T-helper 9 cell (primary cell): ENCODE measurements at regions not wholly inside any gene's neighbourhood (a gene's known extent, or its start where the extent isn't known, plus 50 kb on each side); places are given as distances from the start of the nearest gene placed in this dataset.
"Not testable (repeated sequence)": the region's sequence is repeated elsewhere in the genome, so short reads cannot be mapped to it uniquely, and the experiment has no call there.

Experiments
- DNase-seq: peaks from one replicate; pipeline ENCODE4 v3.0.0-alpha.2; 2020

DNA sequence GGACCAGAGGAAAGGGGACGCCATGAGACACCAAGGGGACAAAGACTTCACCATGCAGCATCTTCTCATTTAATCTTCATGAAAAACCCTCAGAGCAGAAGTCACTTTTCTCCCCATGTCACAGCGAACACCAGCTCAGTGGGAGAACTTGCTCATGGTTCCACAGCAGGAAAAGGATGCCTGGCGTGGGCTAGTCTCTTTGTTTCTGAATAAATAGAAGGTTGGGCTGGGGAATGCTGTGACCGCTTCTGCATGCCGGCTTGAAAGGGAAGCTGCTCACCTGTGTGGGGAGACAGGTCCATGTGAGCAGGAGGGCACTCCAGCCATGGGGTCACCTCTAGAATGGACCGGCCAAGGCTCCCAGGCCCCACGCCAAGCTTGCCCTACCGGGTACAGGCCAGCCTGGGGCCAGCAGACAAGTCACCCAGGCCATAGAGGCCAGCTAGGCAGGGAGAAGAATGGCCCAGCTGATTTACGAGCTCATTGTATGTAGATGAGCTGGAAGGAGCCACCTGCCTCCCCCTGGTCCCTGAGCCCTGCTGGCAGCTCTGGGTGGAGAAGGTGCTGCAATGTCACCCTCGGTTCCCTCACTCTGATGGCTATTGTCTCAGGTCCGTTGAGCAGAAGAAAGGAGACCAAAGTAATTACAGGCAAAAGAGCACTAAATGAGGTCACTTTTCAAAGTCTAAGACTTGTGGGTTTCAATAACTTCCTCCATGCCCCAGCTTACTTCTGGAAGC is 82.0 kb upstream of the PDZD8 start:
- no peak for DNase-seq

DNA sequence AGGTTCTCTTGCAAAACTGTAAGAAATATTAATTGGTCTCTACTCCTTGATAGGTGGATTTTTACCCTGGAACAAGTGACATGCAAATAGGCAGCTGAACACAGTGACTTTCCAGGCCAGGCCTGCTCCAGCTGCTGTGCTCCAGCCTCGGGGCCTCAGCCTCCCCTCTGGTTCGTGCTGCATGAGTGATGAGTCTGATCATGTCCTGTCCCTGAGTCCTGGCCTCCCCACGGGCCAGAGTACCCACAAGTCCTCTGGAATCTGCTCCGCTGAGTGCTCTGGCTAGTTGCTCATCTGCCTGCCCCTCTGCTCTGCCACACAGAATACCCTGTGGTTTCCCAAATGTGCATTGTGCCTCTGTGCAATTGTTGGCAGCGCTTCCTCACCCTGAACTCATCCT is 80.1 kb upstream of the PDZD8 start:
- no peak for DNase-seq

DNA sequence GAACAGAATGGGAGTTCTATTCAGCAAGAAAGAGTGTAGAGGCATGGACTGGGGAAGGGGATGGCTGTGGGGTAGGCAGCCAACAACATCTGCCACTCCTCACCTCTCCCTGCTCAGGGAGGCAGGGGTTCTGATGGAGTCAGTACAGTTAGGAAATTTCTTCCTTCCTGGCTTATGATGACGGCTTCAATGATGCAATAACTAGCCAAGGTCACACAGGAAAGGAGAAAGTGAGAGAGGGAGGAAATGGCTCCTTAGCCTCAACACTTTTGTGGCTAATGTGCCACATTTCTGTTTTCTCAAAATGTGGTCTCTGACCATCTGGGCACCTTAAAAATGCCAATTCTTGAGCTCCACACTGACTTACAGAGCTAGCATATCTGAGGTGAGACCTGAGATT is 79.3 kb upstream of the PDZD8 start:
- DNase-seq = no peak

DNA sequence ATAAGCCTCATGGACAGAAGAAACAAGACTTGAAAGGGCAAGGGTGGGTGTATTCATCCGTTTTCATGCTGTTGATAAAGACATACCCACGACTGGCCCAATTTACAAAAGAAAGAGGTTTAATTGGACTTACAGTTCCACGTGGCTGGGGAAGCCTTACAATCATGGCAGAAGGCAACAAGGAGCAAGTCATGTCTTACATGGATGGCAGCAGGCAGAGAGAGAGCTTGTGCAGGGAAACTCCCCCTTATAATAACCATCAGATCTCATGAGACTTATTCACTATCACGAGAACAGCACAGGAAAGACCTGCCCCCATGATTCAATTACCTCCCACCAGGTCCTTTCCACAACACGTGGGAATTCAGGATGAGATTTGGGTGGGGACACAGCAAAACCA is 78.2 kb upstream of the PDZD8 start:
- DNase-seq = not testable (repeated sequence)

DNA sequence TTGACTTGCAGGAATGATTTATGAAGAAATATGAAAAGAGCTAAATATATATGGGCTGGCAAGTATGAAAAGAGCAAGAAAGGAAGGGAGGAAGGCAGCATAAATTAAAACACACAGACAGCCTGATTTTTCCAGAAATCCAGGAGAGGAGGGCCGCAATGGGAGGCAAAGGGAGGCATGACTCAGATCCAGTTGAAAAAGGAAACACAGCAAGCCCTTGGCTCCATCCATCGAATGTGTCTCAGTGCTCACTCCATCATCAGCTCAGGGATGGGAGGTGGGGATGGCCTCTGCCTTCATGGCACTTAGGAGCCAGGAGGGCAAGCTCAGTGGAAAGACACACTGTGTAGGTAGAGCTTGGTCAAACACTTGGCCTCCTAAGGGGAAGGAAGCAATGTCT is 75.7 kb upstream of the PDZD8 start:
- DNase-seq = no peak

DNA sequence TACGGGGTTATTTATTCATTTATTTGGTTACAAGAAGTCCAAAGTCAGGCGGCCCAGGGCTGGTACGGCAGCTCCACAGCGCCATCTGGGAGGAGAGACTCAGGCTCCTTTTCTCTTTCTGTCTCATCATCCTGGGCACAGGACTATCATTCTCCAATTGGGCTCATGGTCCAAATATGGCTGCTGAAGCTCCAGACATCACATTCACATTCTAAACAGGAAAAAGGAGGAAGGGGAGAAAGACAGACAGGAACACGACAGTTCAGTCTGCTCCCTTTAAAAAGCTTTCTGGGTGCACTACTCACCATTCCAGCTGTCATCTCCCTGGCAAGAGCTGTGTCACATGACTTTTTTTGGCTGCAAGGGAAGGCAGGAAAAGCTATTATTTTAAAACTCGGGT is 74.4 kb upstream of the PDZD8 start:
- DNase-seq = no peak

DNA sequence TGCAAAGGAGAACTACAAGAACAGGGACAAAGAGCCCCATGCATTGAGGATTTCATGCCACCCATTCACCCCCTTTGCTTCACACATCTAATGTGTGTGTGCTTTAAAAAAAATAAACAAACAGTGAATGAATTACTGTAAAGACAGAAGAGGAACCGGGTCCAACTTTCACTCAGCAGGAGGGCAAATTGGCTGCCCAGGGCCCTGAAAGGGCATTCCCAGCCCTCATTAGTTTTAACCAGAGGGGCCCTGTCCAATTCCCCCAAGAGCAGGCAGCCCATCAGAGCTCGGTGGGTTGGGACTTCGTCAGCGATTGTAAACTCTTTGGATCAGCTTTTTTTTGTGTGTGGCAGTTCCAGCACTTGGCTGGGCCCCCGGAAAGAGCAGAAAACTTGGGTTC is 73.6 kb upstream of the PDZD8 start:
- no peak for DNase-seq

DNA sequence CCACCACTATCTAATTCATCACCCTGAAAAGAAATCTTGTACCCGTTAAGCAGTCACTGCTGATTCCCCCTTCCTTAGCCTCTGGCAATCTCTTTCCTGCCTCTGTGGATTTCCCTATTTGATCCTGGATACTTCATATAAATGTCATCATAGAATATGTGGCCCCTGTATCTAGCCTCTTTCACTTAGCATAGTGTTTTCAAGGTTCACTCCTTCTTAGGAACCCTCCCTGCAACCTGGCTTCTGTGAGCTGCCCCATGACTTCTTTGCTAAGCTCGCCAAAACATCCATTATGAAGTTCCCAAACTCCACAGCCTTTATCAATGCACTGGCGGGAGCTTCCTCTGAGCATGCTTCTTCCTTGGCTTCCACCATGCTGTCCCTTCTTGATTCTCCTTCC is 70.8 kb upstream of the PDZD8 start:
- DNase-seq = no peak

DNA sequence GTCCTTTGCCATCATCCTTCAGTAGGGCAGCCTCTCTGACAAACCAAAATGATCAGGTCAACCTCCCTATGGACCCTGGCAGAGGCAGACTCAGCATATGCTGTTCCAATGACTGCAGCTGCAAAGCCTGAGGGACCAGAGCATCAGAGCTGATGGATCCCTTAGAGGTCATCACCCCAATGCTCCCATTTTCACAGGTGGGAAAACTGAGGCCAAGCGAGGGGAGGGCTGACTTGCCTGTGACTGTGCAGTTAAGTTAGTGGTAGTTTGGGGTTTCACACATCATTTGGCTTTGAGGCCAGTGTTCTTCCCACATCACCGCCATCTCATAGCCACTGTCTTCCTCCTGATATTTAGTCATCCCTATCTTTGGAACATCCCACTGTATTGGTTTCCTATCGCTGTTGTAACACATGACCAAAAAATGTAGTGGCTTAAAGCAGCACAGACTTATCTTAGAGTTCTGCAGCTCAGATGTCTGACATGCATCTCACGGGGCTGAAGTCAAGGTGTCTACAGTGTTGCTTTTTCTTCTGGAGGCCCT is 69.3 kb upstream of the PDZD8 start:
- no peak for DNase-seq

DNA sequence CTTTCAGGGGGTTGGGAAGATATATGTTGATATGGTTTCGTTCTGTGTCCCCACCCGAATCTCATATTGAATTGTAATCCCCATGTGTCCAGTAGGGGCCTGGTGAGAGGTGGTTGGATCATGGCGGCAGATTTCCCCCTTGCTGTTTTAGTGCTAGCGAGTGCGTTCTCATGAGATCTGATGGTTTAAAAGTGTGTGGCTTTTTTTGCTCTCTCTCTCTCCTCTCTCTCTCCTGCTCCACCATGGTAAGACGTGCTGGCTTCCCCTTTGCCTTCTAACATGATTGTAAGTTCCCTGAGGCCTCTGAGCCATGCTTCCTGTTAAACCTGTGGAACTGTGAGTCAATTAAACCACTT is 68.4 kb upstream of the PDZD8 start:
- no peak for DNase-seq

DNA sequence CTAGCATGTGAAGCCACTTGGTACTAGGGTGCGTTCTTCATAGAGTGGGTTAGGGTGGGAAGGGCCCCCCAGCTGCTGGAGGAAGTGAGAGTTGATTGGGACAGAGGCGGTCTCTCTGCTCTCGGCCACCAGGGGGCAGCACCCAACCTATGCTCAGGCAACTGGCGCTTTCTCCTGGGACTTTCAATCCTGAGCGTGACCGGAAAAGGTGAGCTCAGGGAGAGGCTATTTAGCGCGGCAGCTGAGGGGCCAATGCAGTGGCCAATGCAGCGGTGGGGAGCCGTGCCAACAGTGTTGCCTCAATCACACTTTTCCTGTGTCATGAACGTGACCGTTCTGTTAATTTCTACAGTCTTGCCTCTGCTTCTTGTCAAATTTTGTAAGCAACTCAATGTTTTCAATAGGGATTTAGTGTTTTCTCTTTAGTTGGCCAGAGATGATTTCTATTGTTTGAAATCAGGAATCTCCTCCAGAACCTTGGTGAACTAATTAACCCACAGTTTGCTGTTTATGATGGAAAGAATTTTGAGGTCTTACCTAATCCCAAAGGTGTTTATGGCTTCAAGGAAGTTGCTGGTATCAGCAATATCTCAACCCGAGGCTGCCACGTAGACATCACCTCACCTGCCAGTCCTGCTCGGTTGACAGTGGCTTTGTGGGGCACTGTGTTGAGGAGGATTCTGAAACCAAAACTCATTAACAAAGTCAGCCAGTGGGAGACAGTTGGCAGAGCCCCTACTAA is 67.9 kb upstream of the PDZD8 start:
- peak; percentile 45 for DNase-seq

DNA sequence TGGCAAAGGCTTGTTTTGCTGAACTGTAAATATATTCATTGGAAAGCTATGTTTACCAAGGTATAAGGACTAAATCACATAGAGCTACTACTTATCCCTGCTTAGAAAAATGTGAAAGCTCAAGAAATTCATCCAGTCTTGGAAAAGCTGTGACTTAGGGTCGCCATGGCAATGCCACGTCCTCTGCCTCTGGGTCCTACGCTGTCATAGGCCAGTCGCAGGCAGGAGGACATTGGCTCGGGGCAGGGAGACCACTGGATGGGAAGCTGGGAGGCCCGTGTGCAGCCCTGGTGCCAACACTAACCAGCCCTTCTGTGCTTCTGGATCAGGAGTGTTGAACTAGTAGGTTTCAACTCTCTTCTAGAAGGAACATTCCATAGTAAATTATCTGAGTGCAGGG is 67.3 kb upstream of the PDZD8 start:
- DNase-seq = no peak

DNA sequence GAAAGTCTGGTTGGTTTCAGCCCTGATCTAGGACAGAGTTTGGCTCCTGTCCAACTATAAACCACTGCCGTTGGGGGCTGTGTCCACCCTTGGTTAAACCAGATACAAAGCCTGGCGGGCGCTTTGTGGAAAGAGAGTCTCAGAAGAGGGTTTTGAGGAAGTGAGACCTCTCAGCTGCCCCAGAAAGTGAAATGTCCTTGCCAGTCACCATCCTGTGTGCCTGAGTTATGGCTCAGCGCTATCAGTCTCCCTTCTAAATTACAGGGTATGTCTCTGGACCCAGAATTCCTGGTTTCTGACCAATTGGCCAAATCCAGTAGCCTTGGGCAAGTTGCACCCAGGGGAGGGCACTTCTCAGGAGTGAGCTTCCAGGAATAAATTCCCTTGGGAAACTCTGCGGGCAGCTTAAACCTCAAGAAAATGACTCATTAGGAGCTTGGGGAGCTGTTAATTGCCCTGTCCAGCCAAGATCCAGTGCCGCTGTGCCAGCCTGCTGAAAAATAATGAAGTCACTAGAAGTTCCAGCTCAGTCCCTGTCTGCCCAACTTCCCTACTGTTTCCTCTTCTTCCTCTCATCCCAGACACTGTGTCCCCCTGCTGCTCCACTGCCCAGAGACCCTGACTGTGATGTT is 66.7 kb upstream of the PDZD8 start:
- no peak for DNase-seq

DNA sequence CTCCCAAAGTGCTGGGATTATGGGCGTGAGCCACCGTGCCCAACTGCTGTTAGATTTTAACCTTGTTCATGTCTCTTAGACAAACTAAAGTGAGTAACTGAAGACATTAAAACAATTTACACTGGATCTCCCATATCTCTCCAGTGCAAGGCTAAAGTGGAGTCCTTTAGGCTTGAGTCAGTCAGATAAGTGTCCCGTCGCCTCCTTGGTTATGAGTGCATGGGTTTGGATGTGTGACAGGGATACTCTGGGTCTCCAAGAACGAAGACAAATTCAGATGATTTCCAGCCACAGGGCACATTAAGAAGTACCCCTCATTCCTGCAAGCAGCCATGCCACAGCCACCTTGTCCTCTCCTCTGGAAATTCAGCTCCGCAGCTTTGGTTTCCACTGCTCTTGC is 66.1 kb upstream of the PDZD8 start:
- DNase-seq = no peak

DNA sequence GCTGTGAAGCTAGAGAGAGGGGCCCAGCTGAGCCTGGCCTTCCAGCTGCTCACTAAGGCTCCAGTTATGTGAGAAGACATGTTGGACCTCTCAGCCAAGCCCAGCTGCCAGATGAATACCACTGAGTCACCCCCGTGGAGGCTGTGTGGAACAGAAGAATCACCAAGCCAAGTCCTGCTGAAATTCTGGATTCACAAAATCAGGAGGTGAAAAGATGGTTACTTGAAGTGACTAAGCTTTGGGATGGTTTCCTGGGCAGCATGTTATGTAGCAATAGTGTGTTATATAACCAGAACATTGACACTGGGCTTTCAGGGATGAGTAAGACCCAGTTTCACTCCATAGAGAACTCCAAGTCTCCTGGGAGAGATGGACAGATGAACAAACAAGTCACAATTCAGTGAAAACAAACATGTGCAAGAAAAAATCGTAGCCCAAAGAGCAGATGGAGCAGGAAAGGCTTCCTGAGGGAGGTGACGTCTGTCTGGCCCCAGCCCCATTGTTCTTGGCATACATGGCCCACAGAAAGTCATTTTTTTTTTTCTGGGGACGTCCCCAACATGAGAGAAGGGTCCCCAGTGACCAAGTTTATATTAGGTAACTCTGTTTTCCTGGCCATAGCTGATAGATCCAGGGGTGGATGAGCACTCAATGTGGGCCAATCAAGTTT is 64.1 kb upstream of the PDZD8 start:
- no peak for DNase-seq

DNA sequence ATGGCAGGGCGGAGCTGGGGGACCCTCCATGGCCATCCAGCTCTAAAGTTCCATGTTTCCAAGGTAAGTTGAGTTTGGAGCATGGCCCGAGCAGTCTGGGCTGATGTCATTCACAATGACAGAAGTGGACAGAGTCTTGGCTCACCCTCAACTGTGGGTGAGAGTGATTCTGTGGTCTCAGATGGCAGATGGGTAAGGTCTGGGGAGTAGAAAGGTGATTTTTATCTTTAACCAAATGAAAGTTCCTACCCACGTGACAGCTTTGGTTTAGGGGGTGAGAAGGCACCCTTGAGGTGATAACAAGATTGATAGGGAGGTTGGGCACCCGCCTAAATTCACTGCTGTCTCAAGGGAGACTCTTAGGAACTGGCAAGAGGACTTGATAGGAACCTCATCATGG is 57.6 kb upstream of the PDZD8 start:
- DNase-seq = no peak

DNA sequence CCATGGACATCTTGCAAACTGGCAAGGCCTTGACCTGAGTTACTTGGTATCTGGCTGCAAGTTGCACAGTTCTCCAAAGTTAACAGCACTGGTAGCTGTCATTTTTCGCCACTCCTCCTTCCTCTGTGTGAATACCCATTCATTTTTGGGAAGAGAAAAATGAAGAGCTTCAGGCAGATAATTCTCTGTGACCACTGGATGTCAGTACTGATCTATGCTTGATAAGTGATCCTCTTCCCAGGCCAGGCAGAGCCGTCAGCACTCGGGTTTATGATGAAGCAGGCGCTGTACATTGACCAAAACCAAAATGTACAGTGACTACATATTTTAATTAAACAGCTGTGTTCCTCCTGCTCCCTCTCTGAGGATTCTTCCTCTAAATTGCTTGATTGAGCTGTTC is 55.9 kb upstream of the PDZD8 start:
- no peak for DNase-seq

DNA sequence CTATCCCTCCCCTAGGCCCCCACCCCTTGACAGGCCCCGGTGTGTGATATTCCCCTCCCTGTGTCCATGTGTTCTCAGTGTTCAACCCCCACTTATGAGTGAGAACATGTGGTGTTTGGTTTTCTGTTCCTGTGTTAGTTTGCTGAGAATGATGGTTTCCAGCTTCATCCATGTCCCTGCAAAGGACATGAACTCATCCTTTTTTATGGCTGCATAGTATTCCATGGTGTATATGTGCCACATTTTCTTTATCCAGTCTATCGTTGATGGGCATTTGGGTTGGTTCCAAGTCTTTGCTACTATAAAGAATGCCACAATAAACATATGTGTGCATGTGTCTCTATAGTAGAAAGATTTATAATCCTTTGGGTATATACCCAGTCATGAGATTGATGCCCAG is 55.3 kb upstream of the PDZD8 start:
- not testable (repeated sequence) for DNase-seq

DNA sequence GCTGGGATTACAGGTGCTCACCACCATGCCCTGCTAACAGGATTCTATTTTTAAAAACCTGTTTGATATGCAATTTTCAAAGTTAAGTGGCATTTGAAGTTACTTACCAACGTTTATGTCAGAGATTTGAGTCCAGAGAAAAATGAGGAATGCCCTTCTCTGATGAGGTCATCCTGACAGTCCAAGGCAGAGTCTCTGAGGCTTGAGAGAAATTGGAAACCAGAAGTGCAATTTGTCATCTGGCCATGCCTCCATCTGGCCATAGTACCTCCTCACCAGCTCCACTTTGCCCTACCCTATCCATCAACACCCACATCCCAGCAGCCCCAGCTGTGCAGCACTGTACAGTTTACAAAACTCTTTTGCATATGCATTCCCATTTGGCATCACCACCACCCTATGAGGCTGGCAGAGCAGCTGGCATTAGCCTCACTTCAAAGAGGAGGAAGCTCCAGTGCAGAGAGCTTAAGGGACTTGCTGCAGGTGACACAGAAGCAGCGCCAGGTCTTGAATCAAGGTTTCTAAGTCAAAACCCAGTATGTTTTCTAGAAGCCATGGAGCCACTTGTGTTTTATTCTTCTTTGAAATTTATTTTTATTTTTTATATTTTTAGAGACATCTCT is 54.5 kb upstream of the PDZD8 start:
- DNase-seq = no peak

DNA sequence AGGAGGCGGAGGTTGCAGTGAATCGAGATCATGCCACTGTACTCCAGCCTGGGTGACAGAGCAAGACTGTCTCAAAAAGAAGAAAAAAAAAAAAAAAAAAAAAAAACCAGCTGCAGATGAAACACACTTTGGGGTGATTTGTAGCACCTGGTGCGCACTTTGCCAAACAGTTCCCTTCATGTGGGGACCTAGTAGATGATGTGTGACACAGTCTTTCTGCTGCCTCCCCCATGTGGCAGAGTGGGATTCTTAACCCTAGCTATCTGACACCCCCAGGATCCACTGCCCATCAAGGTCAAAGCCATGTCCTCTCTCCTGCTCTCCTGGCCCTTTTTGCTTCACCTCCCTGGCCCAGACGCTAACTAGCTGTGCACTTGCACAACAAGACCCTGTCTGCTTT is 52.1 kb upstream of the PDZD8 start:
- no peak for DNase-seq

DNA sequence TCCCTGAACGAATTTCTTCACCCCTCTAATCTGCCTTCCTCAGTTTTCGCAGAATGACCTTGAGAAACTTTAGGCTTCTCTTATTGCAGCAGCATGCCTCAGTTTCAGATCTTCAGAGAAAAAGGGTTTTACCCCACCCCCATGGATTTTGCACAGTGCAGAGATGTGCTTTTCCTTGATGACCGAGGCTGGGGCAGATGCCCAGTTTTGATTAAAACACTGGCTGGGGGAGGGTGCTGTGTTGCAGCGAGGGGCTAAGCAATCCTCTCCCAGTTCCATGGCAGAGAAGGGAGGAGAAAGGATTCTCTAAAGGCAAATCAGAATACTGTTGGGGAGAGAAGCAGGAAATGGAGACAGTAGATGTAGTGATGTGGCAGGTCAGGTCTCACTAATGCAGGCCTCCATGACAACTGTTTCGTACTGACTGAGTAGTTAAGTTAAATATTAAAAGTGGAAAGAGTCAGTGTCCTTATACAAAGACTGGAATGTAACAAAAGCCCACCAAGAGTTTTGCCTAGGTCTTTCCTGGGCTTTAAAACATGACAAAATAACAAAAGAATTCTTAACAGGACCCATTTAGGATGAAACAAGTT is 50.8 kb upstream of the PDZD8 start:
- no peak for DNase-seq

DNA sequence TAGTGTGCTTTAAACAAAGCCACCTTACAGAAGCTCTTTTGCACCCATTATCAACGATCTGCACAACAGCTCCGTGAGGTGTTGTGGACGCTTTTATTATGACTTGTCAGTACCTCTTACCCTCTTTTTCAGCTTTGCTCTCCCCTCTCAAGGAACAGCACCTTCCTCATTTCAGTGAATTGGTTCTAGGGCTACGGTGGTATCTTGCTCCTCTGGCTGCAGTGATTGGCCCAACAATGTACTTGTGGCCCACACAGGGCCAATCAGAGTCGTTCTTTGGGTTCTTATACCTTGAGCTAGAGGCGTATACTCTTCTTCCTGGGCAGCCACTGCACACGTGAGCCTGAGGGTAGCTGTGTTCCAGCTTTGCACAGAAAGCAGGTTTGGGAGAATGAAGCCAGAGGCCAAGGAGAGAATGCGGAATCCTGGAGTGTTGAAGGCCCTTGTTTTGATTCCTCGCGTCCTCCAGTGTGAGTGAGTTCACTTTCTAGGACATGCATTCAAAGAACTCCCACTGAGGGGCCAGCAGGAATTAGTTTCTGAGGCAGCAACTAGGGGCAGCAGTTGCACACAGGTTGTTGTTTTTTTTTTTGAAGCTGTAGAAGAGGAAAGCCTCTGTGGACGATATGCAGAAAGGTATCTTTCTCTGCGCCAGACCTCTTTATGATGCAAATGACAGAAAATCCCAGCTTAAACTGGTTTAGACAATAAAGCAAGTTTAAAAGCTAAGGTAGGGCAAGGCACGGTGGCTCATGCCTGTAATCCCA is 49.8 kb upstream of the PDZD8 start:
- no peak for DNase-seq
